H4 (cell line): ENCODE measurements at regions not wholly inside any gene's neighbourhood (a gene's known extent, or its start where the extent isn't known, plus 50 kb on each side); places are given as distances from the start of the nearest gene placed in this dataset.
"Not testable (repeated sequence)": the region's sequence is repeated elsewhere in the genome, so short reads cannot be mapped to it uniquely, and the experiment has no call there.

Experiments
- DNase-seq: peaks from one replicate; pipeline ENCODE4 v3.0.0-alpha.2; 2015; ENCODE audit warnings: low spot score

GRCh38 chr4:138892483-138893407 lies 122.8 kb upstream of the NOCT start:
- no peak for DNase-seq

GRCh38 chr4:138891631-138892031 lies 124.0 kb upstream of the NOCT start:
- no peak for DNase-seq

GRCh38 chr4:138890891-138891570 lies 124.5 kb upstream of the NOCT start:
- no peak for DNase-seq

GRCh38 chr4:138889216-138889615 lies 126.4 kb upstream of the NOCT start:
- no peak for DNase-seq

- DNase-seq, result no peak
Measured at GRCh38 chr4:138887741-138888140, 127.8 kb upstream of the NOCT start.

GRCh38 chr4:138887341-138887740 lies 128.2 kb upstream of the NOCT start:
- no peak for DNase-seq

- DNase-seq, result no peak
Measured at GRCh38 chr4:138879757-138880156, 135.8 kb upstream of the NOCT start.

- DNase-seq, result peak; percentile 32
Measured at GRCh38 chr4:138875891-138876608, 139.5 kb upstream of the NOCT start.

- DNase-seq, result no peak
Measured at GRCh38 chr4:138871555-138871875, 144.1 kb upstream of the NOCT start.

GRCh38 chr4:138870737-138871554 lies 144.6 kb upstream of the NOCT start:
- DNase-seq, result peak; percentile 45

GRCh38 chr4:138869631-138870030 lies 145.9 kb upstream of the NOCT start:
- no peak for DNase-seq

- no peak for DNase-seq
Measured at GRCh38 chr4:138869165-138869564, 146.4 kb upstream of the NOCT start.

- DNase-seq, result no peak
Measured at GRCh38 chr4:138868562-138868961, 147.0 kb upstream of the NOCT start.

- no peak for DNase-seq
Measured at GRCh38 chr4:138867404-138867803, 148.2 kb upstream of the NOCT start.

GRCh38 chr4:138866314-138866713 lies 149.3 kb upstream of the NOCT start:
- no peak for DNase-seq

GRCh38 chr4:138865765-138866164 lies 149.8 kb upstream of the NOCT start:
- DNase-seq, result no peak

GRCh38 chr4:138864961-138865720 lies 150.4 kb upstream of the NOCT start:
- no peak for DNase-seq

- no peak for DNase-seq
Measured at GRCh38 chr4:138863160-138863559, 152.4 kb upstream of the NOCT start.

GRCh38 chr4:138861135-138861534 lies 154.4 kb upstream of the NOCT start:
- no peak for DNase-seq

- not testable (repeated sequence) for DNase-seq
Measured at GRCh38 chr4:138860357-138860756, 155.2 kb upstream of the NOCT start.

GRCh38 chr4:138859254-138859653 lies 156.3 kb upstream of the NOCT start:
- no peak for DNase-seq
